Gastroesophageal sphincter (tissue), 3 donors: ENCODE measurements at regions not wholly inside any gene's neighbourhood (a gene's known extent, or its start where the extent isn't known, plus 50 kb on each side); places are given as distances from the start of the nearest gene placed in this dataset.

Source experiments
- CTCF ChIP-seq, 4 experiments: fragments of 200-600 bp in 2 of 4; fragments of 450-650 bp in 2 of 4; sonication (generic) in 1 of 4; IDR thresholded peaks; one replicate each; pipeline ENCODE4 v1.5.1; 2017 to 2019; ENCODE audit warnings: antibody characterized with exemption in 4 of 4, mild to moderate bottlenecking in 2 of 4, moderate library complexity in 2 of 4
- EP300 ChIP-seq: sonication (generic); formaldehyde crosslinking; IDR thresholded peaks from one replicate; pipeline ENCODE4 v1.6.1; 2017; ENCODE audit warnings: antibody characterized with exemption, mild to moderate bottlenecking
- POLR2A ChIP-seq, 2 donors: fragments of 450-650 bp; IDR thresholded peaks; one replicate each; pipeline ENCODE4 v1.6.1; 2017; ENCODE audit warnings: antibody characterized with exemption in 2 of 2, mild to moderate bottlenecking in 2 of 2, moderate library complexity in 1 of 2
- POLR2AphosphoS5 ChIP-seq: sonication (generic); formaldehyde crosslinking; IDR thresholded peaks from one replicate; pipeline ENCODE4 v1.6.1; 2017; ENCODE audit warnings: antibody characterized with exemption

- TF ChIP-seq CTCF (IDR thresholded peaks at IDR 0.05) (no peak), POLR2AphosphoS5 (no peak), POLR2A (IDR thresholded peaks at IDR 0.05) (no peak), EP300 (no peak)
These were observed 78.9 kb upstream of the POU2AF2 start for GRCh38 chr11:111166598-111166997.
